CD14-positive monocyte (primary cell): ENCODE measurements at regions not wholly inside any gene's neighbourhood (a gene's known extent, or its start where the extent isn't known, plus 50 kb on each side); places are given as distances from the start of the nearest gene placed in this dataset.

Experiments used
- DNase-seq, 3 donors: peaks; one replicate each; pipeline ENCODE4 v3.0.0-alpha.2; 2011 to 2022
- H2AFZ ChIP-seq: 2 replicates; pipeline ENCODE4 v1.6.0; 2012; ENCODE audit warnings: mild to moderate bottlenecking, low read depth, low read length, inconsistent platforms; ENCODE audit not compliant: insufficient read depth, poor library complexity, severe bottlenecking
- H3K27ac ChIP-seq, 2 donors: 1 replicate in 1 of 2; 2 replicates in 1 of 2; pipeline ENCODE4 v1.5.1; 2012 to 2013; ENCODE audit warnings: low read length in 2 of 2, control low read depth in 1 of 2, inconsistent platforms in 1 of 2, low read depth in 1 of 2, mild to moderate bottlenecking in 1 of 2
- H3K27me3 ChIP-seq, 2 donors: one replicate each; pipeline versions ENCODE4 v1.6.0 to v1.6.1; 2011 to 2013; ENCODE audit warnings: low read length in 2 of 2; ENCODE audit not compliant: control insufficient read depth in 2 of 2, insufficient read depth in 2 of 2
- H3K36me3 ChIP-seq, 2 donors: replicated peaks in 1 of 2; 1 replicate in 1 of 2; 2 replicates in 1 of 2; pipeline versions ENCODE4 v1.5.1 to v1.6.1; 2012 to 2013; ENCODE audit warnings: low read length in 2 of 2, control low read depth in 1 of 2, inconsistent platforms in 1 of 2, mild to moderate bottlenecking in 1 of 2; ENCODE audit not compliant: insufficient read depth in 2 of 2, control insufficient read depth in 1 of 2
- H3K4me1 ChIP-seq, 2 donors: 1 replicate in 1 of 2; 2 replicates in 1 of 2; pipeline versions ENCODE4 v1.5.1 to v1.6.1; 2012 to 2013; ENCODE audit warnings: low read length in 2 of 2, control low read depth in 1 of 2, inconsistent platforms in 1 of 2, mild to moderate bottlenecking in 1 of 2, moderate library complexity in 1 of 2; ENCODE audit not compliant: insufficient read depth in 2 of 2, control insufficient read depth in 1 of 2
- H3K4me2 ChIP-seq: replicated peaks from 2 replicates; pipeline ENCODE3; 2012; ENCODE audit warnings: low read length, moderate library complexity, mild to moderate bottlenecking; ENCODE audit not compliant: poor library complexity, severe bottlenecking; ENCODE audit errors: extremely low read depth
- H3K4me3 ChIP-seq, 3 experiments: fragments of 200-600 bp in 1 of 3; sonication (generic) in 1 of 3; replicated peaks in 1 of 3; 1 replicate in 2 of 3; 2 replicates in 1 of 3; pipeline ENCODE4 v1.5.1; 2011 to 2013; ENCODE audit warnings: low read length in 3 of 3, mild to moderate bottlenecking in 3 of 3, control low read depth in 2 of 3, low read depth in 2 of 3, inconsistent platforms in 1 of 3, moderate library complexity in 1 of 3
- H3K79me2 ChIP-seq: 2 replicates; pipeline ENCODE4 v1.6.0; 2012; ENCODE audit warnings: mild to moderate bottlenecking, control low read depth, inconsistent platforms, low read length, moderate library complexity; ENCODE audit not compliant: insufficient read depth
- H3K9ac ChIP-seq: 2 replicates; pipeline ENCODE4 v1.6.0; 2017; ENCODE audit warnings: low read length, mild to moderate bottlenecking; ENCODE audit not compliant: insufficient read depth, poor library complexity, severe bottlenecking
- H3K9me3 ChIP-seq, 2 donors: replicated peaks in 1 of 2; 1 replicate in 1 of 2; 2 replicates in 1 of 2; pipeline versions ENCODE4 v1.5.1 to v1.6.1; 2012 to 2013; ENCODE audit warnings: low read length in 2 of 2, control low read depth in 1 of 2; ENCODE audit not compliant: control insufficient read depth in 1 of 2, insufficient read depth in 1 of 2
- H4K20me1 ChIP-seq: 2 replicates; pipeline ENCODE4 v1.6.0; 2012; ENCODE audit warnings: mild to moderate bottlenecking, low read length, control low read depth, moderate library complexity; ENCODE audit not compliant: insufficient read depth
- H3K27ac Mint-ChIP-seq, 7 donors: one replicate each; pipeline ENCODE4 v1.8.0; 2020; ENCODE audit warnings: mild to moderate bottlenecking in 7 of 7, mixed read lengths in 7 of 7, moderate library complexity in 6 of 7, inconsistent platforms in 2 of 7
- H3K27me3 Mint-ChIP-seq, 3 donors: one replicate each; pipeline ENCODE4 v1.8.0; 2021 to 2022; ENCODE audit warnings: low read depth in 3 of 3, mild to moderate bottlenecking in 3 of 3, mixed read lengths in 3 of 3, moderate library complexity in 3 of 3, inconsistent platforms in 1 of 3
- H3K36me3 Mint-ChIP-seq, 2 donors: one replicate each; pipeline ENCODE4 v1.8.0; 2020; ENCODE audit warnings: mixed read lengths in 2 of 2, inconsistent platforms in 1 of 2, mild to moderate bottlenecking in 1 of 2
- H3K4me1 Mint-ChIP-seq: one replicate; pipeline ENCODE4 v1.8.0; 2020; ENCODE audit warnings: mild to moderate bottlenecking, mixed read lengths
- H3K4me3 Mint-ChIP-seq, 2 donors: one replicate each; pipeline ENCODE4 v1.8.0; 2020; ENCODE audit warnings: mild to moderate bottlenecking in 2 of 2, mixed read lengths in 2 of 2, moderate library complexity in 1 of 2
- H3K9me3 Mint-ChIP-seq, 7 donors: one replicate each; pipeline ENCODE4 v1.8.0; 2020 to 2022; ENCODE audit warnings: mixed read lengths in 7 of 7, mild to moderate bottlenecking in 6 of 7, moderate library complexity in 6 of 7, inconsistent platforms in 2 of 7
- CTCF ChIP-seq: fragments of 200-600 bp; IDR thresholded peaks from one replicate; pipeline ENCODE4 v1.8.0; 2022; ENCODE audit warnings: antibody characterized with exemption, mild to moderate bottlenecking
- WGBS: methylation state at CpG from one replicate; pipeline ENCODE4 v1.1.5; 2013; ENCODE audit warnings: missing lambda C conversion rate; ENCODE audit not compliant: insufficient coverage; 5-methylcytosine and 5-hydroxymethylcytosine counted together
- intact Hi-C, 2 donors: fragments of 100-400 bp; cut with micrococcal nuclease; formaldehyde crosslinking; loops; one replicate each; pipeline versions ENCODE4 v1.15.0 to v1.15.1; 2023

GRCh38 chr13:29903996-29904395, 53.6 kb upstream of the UBL3 start:
- H3K79me2 ChIP-seq: no peaks in the 10 kb centered on the region
- no peak for DNase-seq
- Mint-ChIP-seq H3K36me3 (no peaks in the 10 kb centered on the region), H3K4me3 (no peak overlapping the region), H3K27ac (no peak overlapping the region), H3K27me3 (peaks cover 0 to 2% (median 0%) of the 10 kb centered on the region in 3 donors), H3K9me3 (peaks cover 0 to 5% (median 0%) of the 10 kb centered on the region in 7 donors), H3K4me1 (peaks cover 11% of the 10 kb centered on the region)
- intact Hi-C loops: no loop called here
- H3K4me2 ChIP-seq: no peak overlapping the region
- H3K27ac ChIP-seq: no peak overlapping the region
- H3K9ac ChIP-seq: no peak overlapping the region
- H3K4me1 ChIP-seq: peaks cover 6 to 11% of the 10 kb centered on the region in 2 donors
- H3K9me3 ChIP-seq: no peaks in the 10 kb centered on the region
- no peak overlapping the region for H3K4me3 ChIP-seq
- no peak for TF ChIP-seq CTCF
- 96% methylated on average over 3 of the region's 4 CpGs for WGBS
- H3K36me3 ChIP-seq: no peaks in the 10 kb centered on the region
- H3K27me3 ChIP-seq: no peaks in the 10 kb centered on the region
- no peaks in the 10 kb centered on the region for H4K20me1 ChIP-seq
- no peak overlapping the region for H2AFZ ChIP-seq

- Mint-ChIP-seq H3K4me3 (no peak overlapping the region), H3K27me3 (peaks cover 0 to 4% (median 0%) of the 10 kb centered on the region in 3 donors), H3K9me3 (peaks cover 0 to 5% (median 0%) of the 10 kb centered on the region in 7 donors), H3K36me3 (no peaks in the 10 kb centered on the region), H3K4me1 (peaks cover 11% of the 10 kb centered on the region), H3K27ac (peak overlapping the region in 1 of 7 donors; percentile 57)
- intact Hi-C loops: no loop called here
- Histone ChIP-seq H3K9ac (no peak overlapping the region), H3K9me3 (no peaks in the 10 kb centered on the region), H3K27me3 (no peaks in the 10 kb centered on the region), H2AFZ (no peak overlapping the region), H3K79me2 (no peaks in the 10 kb centered on the region), H4K20me1 (no peaks in the 10 kb centered on the region), H3K4me3 (no peak overlapping the region), H3K36me3 (no peaks in the 10 kb centered on the region), H3K4me1 (peaks cover 6 to 11% of the 10 kb centered on the region in 2 donors), H3K4me2 (no peak overlapping the region), H3K27ac (no peak overlapping the region)
- DNase-seq: no peak
- no peak for TF ChIP-seq CTCF
- 100% methylated on average over 1 of the region's 3 CpGs for WGBS
Observed at GRCh38 chr13:29903543-29903942, 53.1 kb upstream of the UBL3 start.
